ENCODE measurements at regions not wholly inside any gene's neighbourhood (a gene's known extent, or its start where the extent isn't known, plus 50 kb on each side); places are given as distances from the start of the nearest gene placed in this dataset.

GRCh38 chr2:83002706-83003105 lies 1456.4 kb downstream of the SUCLG1 start:
- no peaks in the 10 kb centered on the region for H3K36me3 ChIP-seq (ENCODE audit: control insufficient read depth, insufficient read depth, low read length)
- no peaks in the 10 kb centered on the region for H3K27me3 ChIP-seq (ENCODE audit: control insufficient read depth in 2 of 2, insufficient read depth in 2 of 2, low read length in 2 of 2)
- TF ChIP-seq MEIS2 (IDR thresholded peaks at IDR 0.05; ENCODE audit: partially characterized antibody) (peak; percentile 14), ZBTB49 (CRISPR knock-in tag; IDR thresholded peaks at IDR 0.05; ENCODE audit: borderline replicate concordance) (no peak)
- DNase-seq (ENCODE audit: extremely low read depth in 1 of 4, low spot score in 3 of 4) (no peak), FAIRE-seq (no peak), ATAC-seq (no peak)
- H2AFZ ChIP-seq (ENCODE audit: low read depth, low read length), result no peak overlapping the region
- 0% methylated on average over 2 of the region's 2 CpGs for WGBS (ENCODE audit: insufficient coverage, low coverage, missing lambda C conversion rate)
- H4K20me1 ChIP-seq (replicated peaks; ENCODE audit: control insufficient read depth, insufficient read depth, low read length), result no peaks in the 10 kb centered on the region
- ChIA-PET POLR2A (interaction anchor here (0.7 kb wide), 1 partner anchor 17 kb away, joined by 3 read pairs; no protein-coding TSS in a partner anchor), CTCF (ENCODE audit: low intra/inter-chr PET ratio) (no interaction called here)
- H3K9ac ChIP-seq (ENCODE audit: insufficient read depth in 1 of 2, low read depth in 2 of 2, low read length in 2 of 2), result no peak overlapping the region
- H3K9me3 ChIP-seq (replicated peaks; ENCODE audit: control insufficient read depth, insufficient read depth, low read depth, low read length), result no peaks in the 10 kb centered on the region
- in situ Hi-C loops (cut with MboI), result no loop called here
- no peaks in the 10 kb centered on the region for H3K79me2 ChIP-seq (ENCODE audit: control insufficient read depth, insufficient read depth, low read length)
- no peak overlapping the region for H3K27ac ChIP-seq (ENCODE audit: extremely low read depth, low read depth, low read length)
- H3K4me2 ChIP-seq (ENCODE audit: insufficient read depth, low read length), result no peak overlapping the region
- H3K4me1 ChIP-seq (replicated peaks in 1 of 2; ENCODE audit: control insufficient read depth in 2 of 2, insufficient read depth in 2 of 2, low read length in 2 of 2), result no peaks in the 10 kb centered on the region
- intact Hi-C loops (cut with micrococcal nuclease), result no loop called here
- BruUV-seq (replicated peaks), result no TSS peak
- H3K9me1 ChIP-seq (ENCODE audit: control insufficient read depth, insufficient read depth, low read length), result no peaks in the 10 kb centered on the region
- no peak overlapping the region for H3K4me3 ChIP-seq

- no peaks in the 10 kb centered on the region for H4K20me1 ChIP-seq (replicated peaks; ENCODE audit: control insufficient read depth, insufficient read depth, low read length)
- H3K27ac ChIP-seq (ENCODE audit: extremely low read depth, low read depth, low read length), result no peak overlapping the region
- FAIRE-seq, result no peak
- no peaks in the 10 kb centered on the region for H3K9me3 ChIP-seq (replicated peaks; ENCODE audit: control insufficient read depth, insufficient read depth, low read depth, low read length)
- intact Hi-C loops (cut with micrococcal nuclease), result no loop called here
- H3K36me3 ChIP-seq (ENCODE audit: control insufficient read depth, insufficient read depth, low read length), result no peaks in the 10 kb centered on the region
- no peaks in the 10 kb centered on the region for H3K79me2 ChIP-seq (ENCODE audit: control insufficient read depth, insufficient read depth, low read length)
- H3K4me1 ChIP-seq (replicated peaks in 1 of 2; ENCODE audit: control insufficient read depth in 2 of 2, insufficient read depth in 2 of 2, low read length in 2 of 2), result no peaks in the 10 kb centered on the region
- ChIA-PET CTCF (ENCODE audit: low intra/inter-chr PET ratio) (no interaction called here), POLR2A (no interaction called here)
- in situ Hi-C loops (cut with MboI), result no loop called here
- DNase-seq (ENCODE audit: extremely low read depth in 1 of 4, low spot score in 3 of 4), result no peak
- no peak for TF ChIP-seq ZNF217 (CRISPR knock-in tag; IDR thresholded peaks at IDR 0.05)
- TF ChIP-seq FUS (optimal IDR thresholded peaks at IDR 0.05; ENCODE audit: low read depth, low read length), result no peak
- no peak for TF ChIP-seq JUNB (CRISPR knock-in tag; conservative IDR thresholded peaks at IDR 0.05)
- no peak for TF ChIP-seq POLR3A (IDR thresholded peaks at IDR 0.05; ENCODE audit: borderline replicate concordance, extremely low read depth, insufficient read depth, insufficient read length)
- no peak overlapping the region for H3K9ac ChIP-seq (ENCODE audit: insufficient read depth in 1 of 2, low read depth in 2 of 2, low read length in 2 of 2)
- 3% methylated on average over 2 of the region's 2 CpGs for WGBS (ENCODE audit: insufficient coverage, low coverage, missing lambda C conversion rate)
- H3K27me3 ChIP-seq (ENCODE audit: control insufficient read depth in 2 of 2, insufficient read depth in 2 of 2, low read length in 2 of 2), result no peaks in the 10 kb centered on the region
- no peak overlapping the region for H2AFZ ChIP-seq (ENCODE audit: low read depth, low read length)
- no peak overlapping the region for H3K4me2 ChIP-seq (ENCODE audit: insufficient read depth, low read length)
- BruUV-seq (replicated peaks), result no TSS peak
- ATAC-seq, result no peak
- H3K4me3 ChIP-seq, result no peak overlapping the region
- no peaks in the 10 kb centered on the region for H3K9me1 ChIP-seq (ENCODE audit: control insufficient read depth, insufficient read depth, low read length)
Measured at GRCh38 chr2:82998781-82999180, 1460.3 kb downstream of the SUCLG1 start.
